Brain microvascular endothelial cell (primary cell): ENCODE measurements at regions not wholly inside any gene's neighbourhood (a gene's known extent, or its start where the extent isn't known, plus 50 kb on each side); places are given as distances from the start of the nearest gene placed in this dataset.

Experiments used
- DNase-seq: peaks from one replicate; pipeline ENCODE4 v3.0.0-alpha.2; 2020
- H3K27ac ChIP-seq: fragments of 250-450 bp; sonication (Bioruptor Pico); 2 replicates; pipeline ENCODE4 v1.5.1; 2020; ENCODE audit warnings: mild to moderate bottlenecking, moderate library complexity
- H3K27me3 ChIP-seq: fragments of 250-450 bp; sonication (Bioruptor Pico); replicated peaks from 2 replicates; pipeline ENCODE4 v1.5.1; 2020; ENCODE audit warnings: mild to moderate bottlenecking
- H3K36me3 ChIP-seq: fragments of 250-450 bp; sonication (Bioruptor Pico); replicated peaks from 2 replicates; pipeline ENCODE4 v1.5.1; 2020; ENCODE audit warnings: mild to moderate bottlenecking
- H3K4me3 ChIP-seq: 2 replicates; pipeline ENCODE4 v1.5.1; 2011; ENCODE audit warnings: low read depth, mild to moderate bottlenecking, control low read depth, low read length, moderate library complexity
- in situ Hi-C: cut with HindIII; loops from 2 replicates; pipeline ENCODE4 v1.10.0; 2017; ENCODE audit warnings: low sequenced_read_pairs, low pct_ligation_motif_present
- TF ChIP-seq, protein P1 (sequence below): IDR thresholded peaks from 2 replicates; pipeline ENCODE4 v1.5.1; 2011; ENCODE audit warnings: low read depth, mild to moderate bottlenecking, moderate library complexity, low read length, control low read depth, inconsistent platforms; ENCODE audit errors: missing control alignments

- no peaks in the 10 kb centered on the region for H3K36me3 ChIP-seq
- no peak for DNase-seq
- in situ Hi-C loops: no loop called here
- TF ChIP-seq, protein P1, sequence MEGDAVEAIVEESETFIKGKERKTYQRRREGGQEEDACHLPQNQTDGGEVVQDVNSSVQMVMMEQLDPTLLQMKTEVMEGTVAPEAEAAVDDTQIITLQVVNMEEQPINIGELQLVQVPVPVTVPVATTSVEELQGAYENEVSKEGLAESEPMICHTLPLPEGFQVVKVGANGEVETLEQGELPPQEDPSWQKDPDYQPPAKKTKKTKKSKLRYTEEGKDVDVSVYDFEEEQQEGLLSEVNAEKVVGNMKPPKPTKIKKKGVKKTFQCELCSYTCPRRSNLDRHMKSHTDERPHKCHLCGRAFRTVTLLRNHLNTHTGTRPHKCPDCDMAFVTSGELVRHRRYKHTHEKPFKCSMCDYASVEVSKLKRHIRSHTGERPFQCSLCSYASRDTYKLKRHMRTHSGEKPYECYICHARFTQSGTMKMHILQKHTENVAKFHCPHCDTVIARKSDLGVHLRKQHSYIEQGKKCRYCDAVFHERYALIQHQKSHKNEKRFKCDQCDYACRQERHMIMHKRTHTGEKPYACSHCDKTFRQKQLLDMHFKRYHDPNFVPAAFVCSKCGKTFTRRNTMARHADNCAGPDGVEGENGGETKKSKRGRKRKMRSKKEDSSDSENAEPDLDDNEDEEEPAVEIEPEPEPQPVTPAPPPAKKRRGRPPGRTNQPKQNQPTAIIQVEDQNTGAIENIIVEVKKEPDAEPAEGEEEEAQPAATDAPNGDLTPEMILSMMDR: no peak
- H3K27me3 ChIP-seq: no peaks in the 10 kb centered on the region
- no peak overlapping the region for H3K27ac ChIP-seq
- no peak overlapping the region for H3K4me3 ChIP-seq
These were observed 1638.3 kb downstream of the MAT2B start for GRCh38 chr5:165143741-165144140.

GRCh38 chr5:165149431-165149830 lies 1644.0 kb downstream of the MAT2B start:
- H3K27me3 ChIP-seq: no peaks in the 10 kb centered on the region
- in situ Hi-C loops: no loop called here
- DNase-seq: no peak
- H3K27ac ChIP-seq: no peak overlapping the region
- H3K4me3 ChIP-seq: no peak overlapping the region
- TF ChIP-seq, protein P1: no peak
- H3K36me3 ChIP-seq: no peaks in the 10 kb centered on the region

GRCh38 chr5:165152058-165152457 lies 1646.6 kb downstream of the MAT2B start:
- TF ChIP-seq, protein P1: no peak
- Histone ChIP-seq H3K36me3 (no peaks in the 10 kb centered on the region), H3K27me3 (no peaks in the 10 kb centered on the region), H3K27ac (no peak overlapping the region), H3K4me3 (no peak overlapping the region)
- in situ Hi-C loops: no loop called here
- no peak for DNase-seq

GRCh38 chr5:165157219-165157618 lies 1651.8 kb downstream of the MAT2B start:
- DNase-seq: no peak
- H3K27ac ChIP-seq: no peak overlapping the region
- no peaks in the 10 kb centered on the region for H3K36me3 ChIP-seq
- in situ Hi-C loops: no loop called here
- TF ChIP-seq, protein P1: no peak
- H3K27me3 ChIP-seq: no peaks in the 10 kb centered on the region
- no peak overlapping the region for H3K4me3 ChIP-seq

DNA sequence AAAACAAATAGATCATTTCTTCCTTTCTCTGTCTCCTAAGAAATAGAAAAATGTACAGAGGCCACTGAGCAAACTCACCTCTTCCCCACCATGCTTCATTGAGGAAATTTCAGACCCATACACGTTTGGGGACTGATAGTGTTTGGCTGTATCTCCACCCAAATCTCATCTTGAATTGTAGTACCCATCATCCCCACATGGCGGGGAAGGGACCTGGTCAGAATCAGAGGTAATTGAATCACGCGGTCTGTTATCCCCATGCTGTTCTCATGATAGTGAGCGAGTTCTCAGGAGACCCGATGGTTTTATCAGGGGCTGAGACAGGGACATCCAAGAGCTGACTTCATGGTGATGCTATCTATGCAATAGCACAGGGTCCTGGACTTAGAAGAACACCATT lies 1655.8 kb downstream of the MAT2B start:
- DNase-seq: no peak
- Histone ChIP-seq H3K27me3 (no peaks in the 10 kb centered on the region), H3K27ac (no peak overlapping the region), H3K4me3 (no peak overlapping the region), H3K36me3 (no peaks in the 10 kb centered on the region)
- in situ Hi-C loops: no loop called here
- TF ChIP-seq, protein P1: peak; percentile 6

DNA sequence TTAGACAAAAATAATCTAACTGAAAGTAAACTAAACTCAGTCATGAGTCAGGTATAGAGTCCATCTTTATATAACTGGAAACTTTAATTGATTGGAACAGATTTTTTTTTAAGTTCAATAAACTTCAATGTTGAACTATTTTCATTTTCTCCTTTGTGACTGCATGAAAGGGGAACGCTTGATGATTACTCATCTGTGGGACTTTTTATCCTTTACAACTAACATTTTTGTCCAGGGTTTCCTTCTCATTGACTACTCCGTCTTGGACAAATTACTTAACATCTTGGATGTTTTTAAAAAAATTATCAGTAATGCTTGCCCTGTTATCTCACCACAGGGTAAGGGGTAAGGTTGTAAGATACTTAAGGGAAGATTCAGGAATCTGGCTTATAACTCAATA lies 1658.4 kb downstream of the MAT2B start:
- TF ChIP-seq, protein P1: no peak
- no peak for DNase-seq
- in situ Hi-C loops: no loop called here
- Histone ChIP-seq H3K4me3 (no peak overlapping the region), H3K27ac (no peak overlapping the region), H3K27me3 (no peaks in the 10 kb centered on the region), H3K36me3 (no peaks in the 10 kb centered on the region)
